ENCODE measurements at regions not wholly inside any gene's neighbourhood (a gene's known extent, or its start where the extent isn't known, plus 50 kb on each side); places are given as distances from the start of the nearest gene placed in this dataset.
A peak's percentile ranks its signal among the peaks of the same experiment; 100 is the strongest.

DNA sequence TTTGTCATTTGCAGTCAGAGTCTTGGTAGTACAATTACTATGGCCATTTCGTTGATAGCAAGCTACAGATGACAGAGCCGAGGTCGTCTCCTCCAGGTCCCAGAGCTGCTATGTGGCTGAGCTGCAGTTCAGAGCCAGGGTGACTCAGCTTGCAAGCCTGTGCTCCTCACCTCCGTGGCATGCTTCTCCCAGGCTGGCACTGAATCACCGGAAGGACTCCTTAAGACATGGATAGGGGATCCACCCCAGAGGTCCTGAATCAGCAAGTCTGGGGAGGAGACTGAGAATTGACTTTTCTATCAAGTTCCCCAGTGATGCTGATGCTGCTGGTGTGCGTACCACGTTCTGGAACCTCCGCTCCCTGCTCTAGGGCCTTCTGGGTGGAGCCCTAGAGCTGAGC lies 291.2 kb downstream of the CDH26 start:
- no peak for DNase-seq

DNA sequence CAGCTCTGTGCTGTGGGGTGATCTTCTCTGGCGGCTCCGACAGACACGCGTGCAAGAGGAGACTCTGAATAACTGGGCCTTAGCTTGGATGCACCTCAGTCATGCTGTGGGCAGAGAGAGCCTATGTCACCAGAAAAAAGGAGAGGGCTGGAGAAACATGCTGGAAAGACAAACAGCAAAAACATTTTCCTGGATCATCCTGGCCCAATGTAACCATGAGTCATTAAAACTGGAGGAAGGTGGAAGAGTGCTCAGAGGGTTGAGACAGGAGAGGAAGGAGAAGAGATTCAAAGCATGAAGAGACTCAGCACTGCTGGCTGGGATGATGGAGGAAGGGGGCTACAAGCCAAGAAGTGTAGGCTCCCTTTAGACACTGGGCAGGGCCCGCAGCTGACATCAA lies 292.0 kb downstream of the CDH26 start:
- no peak for DNase-seq

DNA sequence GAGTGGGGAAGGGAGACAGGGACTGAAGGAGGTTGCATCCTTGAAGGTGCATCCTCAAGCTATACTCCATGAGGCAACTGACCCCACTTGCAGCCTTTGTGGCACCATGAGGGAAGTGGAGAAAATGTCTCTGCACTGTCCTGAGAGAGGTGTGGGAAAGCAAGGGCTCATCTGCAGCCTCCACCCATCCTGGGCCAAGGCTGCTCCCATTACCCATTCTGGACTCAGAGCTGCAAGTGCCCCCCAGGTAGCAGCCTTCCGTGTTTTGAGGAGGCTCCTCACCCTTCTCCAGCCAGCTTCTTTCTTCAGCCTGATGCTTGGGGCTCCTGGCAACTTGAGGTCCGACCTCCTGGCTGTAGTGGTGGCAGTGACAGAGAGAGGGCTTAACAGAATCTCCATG lies 294.6 kb downstream of the CDH26 start:
- DNase-seq = no peak

DNA sequence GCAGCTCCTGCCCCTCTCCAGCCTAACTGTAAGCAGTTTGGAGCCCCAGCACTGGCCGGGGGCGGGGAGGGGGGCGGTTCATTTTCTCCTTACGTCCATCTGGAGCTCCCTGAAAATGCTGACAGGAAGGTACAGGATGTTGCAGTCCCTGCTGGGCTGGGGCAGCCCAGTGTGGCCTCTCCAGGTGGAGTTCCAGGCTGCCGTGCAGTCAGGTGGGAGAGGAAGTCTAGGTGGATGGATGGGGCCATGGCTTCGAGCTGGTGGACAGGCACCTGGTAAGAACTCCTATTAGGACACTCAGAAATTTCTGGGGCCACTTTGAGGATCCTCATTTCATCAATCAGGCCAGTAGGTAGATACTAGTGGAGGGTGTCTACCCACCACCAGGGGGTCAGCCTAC lies 295.2 kb downstream of the CDH26 start:
- DNase-seq = no peak

DNA sequence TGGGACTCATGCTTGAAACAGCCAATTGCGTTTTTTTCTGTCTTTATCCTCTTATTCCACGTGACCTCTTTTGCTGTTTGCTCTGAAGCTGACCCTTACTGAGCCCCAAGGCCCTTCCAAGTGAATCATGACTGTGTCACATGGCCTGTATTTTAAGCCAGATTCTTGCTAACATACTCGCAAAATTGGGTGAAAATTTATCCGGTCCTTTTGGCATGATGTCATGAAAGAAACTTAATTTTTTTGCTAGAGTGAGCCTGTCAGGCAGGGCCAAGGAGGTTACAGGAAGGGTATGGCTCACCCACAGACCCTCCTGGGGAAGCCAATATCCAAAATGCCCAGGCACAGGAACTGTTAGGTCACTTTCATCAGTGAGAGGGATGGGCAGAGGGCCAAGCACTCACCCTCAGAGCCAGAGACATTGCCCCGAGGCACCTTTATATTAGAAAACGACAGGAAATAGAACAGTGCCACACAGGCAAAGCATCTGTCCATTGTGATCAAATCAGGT lies 296.7 kb downstream of the CDH26 start:
- DNase-seq = no peak

DNA sequence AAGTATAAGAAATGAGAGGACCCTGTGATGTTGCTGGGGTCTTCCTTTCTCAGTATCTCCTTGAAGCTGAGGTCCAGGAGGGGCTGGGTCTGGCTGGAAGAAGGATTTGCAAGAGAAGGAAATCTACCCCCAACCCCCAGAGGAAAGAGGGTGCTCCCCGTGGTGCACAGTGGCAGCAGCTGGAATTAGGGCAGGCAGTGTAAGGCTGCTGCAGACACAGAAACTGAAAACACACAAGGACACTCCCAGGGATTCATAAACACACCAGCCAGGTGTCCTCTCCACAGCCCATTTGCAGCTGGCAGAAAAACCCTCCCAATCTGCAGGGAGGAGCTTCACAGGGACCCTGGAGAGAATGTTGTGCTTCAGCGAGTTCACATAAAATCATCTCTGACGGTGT lies 297.2 kb downstream of the CDH26 start:
- no peak for DNase-seq

DNA sequence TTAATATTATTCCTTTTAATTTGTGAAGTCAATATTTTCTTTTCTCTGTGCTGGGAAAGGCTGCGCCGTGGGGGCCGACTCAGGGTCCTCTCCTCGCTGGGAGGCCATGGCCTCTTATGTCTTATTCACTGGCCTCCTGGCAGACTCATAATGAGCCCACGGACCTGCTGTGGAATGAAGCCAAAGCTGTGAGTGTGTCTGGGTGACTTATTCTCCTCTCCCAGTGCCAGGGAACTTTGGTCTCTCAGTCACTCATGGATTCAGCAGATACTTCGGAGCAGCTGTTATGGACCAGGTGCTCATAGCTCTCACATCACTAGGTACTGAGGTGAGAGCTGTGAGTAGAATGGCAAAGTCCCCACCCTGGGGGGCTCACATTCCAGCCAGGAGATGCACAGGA lies 297.6 kb downstream of the CDH26 start:
- DNase-seq = no peak

DNA sequence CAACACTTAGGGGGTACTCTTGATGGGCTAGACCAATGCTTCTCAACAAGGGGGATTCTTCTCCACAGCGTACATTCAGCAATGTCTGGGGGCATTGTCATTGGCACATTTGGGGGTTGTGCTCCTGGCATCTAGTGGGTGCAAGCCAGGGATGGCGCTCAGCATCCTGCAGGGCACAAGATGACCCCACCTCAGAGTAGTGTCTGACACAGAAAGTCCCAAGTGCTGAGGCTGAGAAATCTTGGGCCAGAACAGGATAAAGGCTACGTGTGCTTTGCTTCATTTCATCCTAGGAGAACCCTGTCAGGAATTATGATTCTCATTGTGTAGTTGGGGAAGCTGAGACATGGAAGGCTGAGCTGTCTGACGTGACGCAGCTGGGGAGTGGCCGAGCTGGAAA lies 298.6 kb downstream of the CDH26 start:
- no peak for DNase-seq

DNA sequence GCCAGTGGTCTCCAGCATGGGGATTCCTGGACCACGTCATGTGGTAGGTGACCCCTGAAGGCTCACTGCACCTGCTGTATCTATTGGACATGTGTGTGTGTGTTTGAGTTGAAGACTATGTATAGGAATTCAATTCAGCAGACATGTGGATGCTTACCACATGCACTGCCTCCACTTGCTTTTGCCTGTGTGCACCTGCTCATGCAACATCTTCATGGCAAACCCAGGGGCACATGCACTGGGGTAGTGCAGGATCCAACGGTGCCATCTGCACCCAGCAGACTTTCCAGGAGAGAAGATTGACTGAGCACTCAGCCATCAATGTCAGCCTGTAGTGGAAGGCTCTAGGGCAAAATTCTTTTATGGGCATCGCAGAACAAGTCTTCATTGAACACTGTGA lies 299.4 kb downstream of the CDH26 start:
- no peak for DNase-seq

DNA sequence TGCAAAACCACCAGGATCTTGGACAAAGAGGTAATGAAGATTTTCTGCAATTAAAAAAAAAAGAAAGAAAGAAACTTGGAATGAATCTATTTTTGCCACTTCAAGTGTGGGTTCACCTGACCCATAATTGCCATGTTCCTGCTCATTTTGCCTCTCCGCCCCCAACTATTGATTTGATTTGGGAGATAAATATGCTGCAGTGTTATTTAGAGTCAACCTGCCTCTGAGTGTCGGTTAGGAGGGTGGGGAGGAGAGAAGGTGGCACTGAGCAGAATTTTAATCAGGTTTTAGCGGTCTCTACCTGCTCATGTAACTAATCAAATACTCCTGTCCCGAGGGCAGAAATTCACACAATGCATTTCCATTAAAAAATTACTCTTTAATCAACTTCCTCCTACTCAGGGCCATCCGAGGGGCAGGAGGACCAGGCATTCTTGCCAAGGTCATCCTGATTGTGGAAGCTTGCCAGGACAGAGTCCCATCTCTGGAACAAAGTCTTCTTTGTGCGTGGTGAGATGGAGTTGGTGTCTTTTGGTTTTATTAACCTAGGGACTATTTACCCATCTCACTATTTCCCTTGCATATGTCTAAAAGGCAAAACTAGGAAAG lies 300.1 kb downstream of the CDH26 start:
- no peak for DNase-seq

DNA sequence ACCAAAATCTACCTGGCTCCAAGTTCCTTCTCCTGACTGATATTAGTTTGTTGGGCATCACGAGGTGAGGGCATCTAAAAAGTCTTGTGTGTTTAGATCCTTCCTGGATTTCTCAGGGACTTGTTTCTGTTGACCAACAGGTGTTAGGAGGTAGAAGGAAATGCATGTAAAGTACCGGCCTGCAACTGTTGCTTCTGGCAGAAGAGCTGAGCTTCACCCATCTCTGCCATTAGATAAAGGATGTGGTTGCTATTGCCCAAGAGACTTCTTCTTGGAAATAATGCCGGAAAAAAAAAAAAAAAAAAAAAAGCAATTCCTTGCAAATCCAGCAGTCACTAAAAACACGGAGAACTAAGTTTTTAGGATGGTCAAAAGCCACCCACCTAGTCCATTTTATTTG lies 303.1 kb downstream of the CDH26 start:
- DNase-seq = no peak

DNA sequence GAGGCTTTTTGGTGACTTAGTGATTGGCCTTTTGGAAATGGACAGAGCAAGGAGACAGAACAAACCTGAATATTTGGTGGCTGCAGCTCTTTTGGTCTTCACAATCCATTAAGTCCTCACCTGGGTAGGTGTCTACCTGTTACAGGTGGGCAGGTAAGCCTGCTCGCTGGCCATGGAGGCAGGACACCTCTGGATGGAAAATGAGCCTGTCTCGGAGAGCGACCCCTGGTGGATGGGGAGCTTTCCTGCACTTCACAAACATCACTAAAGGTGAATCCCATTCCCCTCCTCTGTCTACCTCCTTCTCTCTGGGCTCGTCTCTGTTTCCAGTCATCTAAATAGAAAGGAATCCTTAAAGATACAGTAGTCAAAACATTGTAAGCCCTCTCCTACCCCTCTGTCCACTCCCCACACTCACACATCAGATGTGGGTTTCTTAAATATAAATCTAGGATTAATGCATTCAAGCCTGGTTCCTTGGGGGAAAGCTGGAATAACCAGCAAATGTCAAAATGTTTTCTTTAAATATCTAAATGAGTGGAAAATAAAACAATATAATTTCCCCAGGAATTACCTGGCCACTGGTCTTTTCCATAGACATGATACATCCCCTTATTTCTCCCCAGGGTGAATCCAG lies 304.9 kb downstream of the CDH26 start:
- DNase-seq = peak; percentile 73

DNA sequence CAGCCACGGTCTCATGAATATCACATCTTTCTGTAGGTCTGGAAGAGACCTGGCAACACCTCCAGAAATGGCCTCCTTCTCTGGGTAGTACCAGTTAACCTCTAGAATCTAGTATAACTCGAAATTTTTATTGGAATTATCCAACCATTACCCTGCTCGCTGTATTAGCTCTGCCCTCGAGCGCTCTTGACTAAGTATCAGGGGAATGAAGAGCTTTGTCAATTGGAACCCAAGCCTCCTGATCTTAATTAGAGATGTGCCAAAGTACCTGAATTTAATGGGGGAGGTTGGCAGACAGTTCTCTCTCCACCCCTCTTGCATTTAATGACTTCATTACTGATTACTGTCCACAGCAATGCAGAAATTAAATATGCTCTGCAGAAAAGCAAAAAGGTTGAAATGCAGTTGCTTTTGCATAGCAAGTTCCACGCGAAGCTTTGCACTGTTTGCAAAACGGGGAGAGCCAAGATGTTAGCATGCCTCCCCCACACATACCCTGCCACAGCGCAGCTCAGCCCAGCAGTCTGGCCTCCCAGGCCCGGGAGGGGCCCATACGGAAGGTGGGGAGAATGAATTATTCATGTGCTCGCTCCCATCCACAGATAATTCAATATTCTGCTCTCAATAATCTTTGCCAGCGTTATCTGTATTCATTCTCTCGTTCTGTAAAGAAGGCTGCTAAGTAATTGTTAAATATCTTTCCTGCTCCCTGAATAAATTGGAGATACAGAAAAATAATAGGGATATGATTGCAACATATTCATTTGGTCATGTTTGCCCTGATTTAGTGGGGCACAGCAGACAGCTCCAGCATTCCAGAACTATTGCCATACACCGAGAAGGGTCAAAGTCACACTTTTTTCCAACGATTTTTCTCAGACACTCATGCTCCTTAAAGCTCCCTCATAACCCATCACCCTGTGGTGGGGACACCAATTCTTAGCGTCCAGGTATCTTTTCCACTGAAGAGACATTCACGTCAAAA lies 305.8 kb downstream of the CDH26 start:
- DNase-seq = no peak

DNA sequence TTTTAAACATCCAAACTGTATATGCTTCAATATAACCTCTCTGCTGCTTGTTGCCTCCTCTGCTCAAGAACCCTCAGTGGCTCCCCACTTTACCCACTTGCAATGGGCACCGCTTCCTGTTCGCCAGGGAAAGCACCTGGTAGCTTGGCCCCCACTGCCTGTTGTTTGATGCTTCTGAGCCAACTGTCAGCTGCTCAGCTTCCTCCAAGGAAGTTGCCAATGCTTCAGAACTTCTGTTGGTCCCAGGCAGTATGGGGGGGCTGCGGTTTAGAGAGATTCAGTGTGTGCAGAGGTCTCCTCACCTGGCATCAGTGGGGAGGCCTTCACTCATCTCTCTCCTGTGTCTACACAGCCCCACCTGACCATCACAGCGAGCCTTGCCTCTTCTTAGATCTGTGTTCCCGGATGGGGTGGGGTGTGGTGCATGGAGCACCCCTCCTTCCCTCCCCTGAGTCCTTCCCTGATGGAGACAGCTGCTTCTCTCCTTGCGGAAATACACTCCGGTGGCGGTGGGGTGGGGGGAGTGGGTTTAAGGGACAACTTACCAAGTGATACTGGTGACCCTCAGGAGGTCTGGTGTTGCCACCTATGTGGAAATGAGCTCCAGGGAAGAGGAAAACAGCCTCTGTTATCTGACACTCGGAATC lies 308.1 kb downstream of the CDH26 start:
- no peak for DNase-seq

DNA sequence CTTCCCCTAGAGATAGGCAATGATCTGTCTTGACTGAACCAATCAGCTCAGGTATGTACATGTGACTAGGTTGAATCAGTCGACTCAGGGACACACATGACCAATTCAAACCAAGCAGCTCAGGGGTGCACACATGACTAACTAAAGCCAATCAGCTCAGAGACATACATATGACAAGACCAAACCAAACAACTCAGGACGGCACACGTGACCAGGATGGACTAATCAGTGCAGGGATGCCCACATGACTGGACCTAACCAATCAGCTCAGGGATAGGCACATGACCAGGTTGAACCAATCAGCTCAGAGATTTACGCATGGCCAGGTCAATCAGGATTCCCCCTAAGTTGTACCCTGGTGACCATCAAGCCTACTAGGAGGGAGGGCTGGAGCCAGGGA lies 310.3 kb downstream of the CDH26 start:
- DNase-seq = no peak

DNA sequence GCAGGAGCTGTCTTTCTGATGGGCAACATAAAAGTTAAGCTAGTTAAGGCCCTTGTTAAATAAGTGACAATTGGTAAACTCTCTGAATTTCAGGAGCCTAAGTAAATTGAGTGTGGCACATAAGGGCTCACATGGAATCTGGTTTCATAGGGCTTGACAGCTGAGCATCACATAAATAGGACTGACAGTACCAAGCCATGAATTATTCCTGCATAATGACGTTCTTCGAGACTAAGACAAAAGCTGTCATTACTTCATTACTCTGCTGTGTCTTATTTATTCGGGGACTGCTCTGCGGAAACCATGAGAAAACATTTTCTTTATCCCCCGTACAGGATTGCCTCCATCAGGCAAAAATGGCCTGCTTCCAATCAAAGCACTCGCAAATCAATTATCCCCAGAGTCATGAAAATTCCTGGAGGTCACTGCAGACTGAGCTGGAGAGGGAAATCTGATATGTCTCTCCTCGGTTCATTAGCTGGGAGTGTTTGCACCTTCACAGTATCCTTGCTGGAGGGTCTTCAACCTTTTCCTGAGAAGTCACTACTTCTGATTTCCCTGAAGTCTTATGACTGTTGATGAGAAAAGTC lies 311.4 kb downstream of the CDH26 start:
- DNase-seq = no peak

DNA sequence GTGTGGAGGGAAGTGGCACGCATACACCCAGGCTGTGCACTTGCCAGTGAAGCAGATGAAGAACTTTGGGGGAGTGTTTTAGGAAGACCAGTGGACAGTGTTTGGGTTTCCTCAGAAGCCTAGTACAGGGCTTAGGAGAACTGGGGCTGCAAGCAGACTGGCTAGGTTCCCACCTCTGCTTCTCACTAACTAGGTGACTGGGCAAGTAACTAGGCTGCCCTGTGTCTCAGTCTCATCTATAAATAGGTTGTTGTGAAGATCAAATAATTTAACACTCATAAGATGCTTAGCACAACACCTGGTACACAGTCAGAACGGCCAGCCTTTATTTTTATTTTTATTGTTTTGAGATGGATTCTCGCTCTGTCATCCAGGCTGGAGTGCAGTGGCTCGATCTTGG lies 312.1 kb downstream of the CDH26 start:
- DNase-seq = no peak

DNA sequence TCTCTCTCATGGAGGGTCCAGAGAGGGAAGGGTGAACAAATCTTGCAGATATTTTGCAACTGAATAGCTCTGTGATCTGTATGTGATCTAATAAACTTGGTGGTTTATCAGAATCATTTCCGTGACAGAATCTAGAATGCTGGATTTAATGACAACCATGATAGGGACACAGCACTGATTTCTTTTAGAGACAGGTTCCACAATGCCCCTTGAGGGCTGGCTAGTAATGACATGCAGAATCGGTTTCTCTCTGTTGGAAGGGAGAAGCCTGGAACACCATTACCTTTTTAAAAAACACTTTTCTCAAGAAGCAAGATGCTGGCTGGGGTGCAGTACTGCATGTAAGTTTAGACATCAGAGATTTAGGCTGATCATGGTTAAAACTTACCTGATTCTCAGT lies 313.4 kb downstream of the CDH26 start:
- DNase-seq = no peak

DNA sequence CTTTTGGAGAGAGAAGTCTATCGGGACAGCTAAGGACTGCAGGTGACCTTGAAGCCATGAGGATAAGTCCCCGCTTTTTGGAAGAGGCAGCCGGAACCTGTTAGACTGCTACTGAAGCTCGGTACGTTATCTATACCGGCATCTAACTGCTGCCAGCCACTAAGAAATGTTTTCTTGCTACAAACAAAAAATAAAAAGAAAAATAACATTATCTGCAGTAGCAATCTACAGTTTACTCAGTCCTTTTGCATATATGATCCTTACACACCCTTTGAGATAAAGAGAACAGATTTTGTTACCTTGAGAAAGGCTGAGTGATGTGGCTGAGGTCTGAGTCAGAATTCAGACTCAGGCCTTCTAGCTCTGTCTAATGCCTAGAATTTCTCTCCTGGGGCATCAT lies 314.6 kb downstream of the CDH26 start:
- DNase-seq = no peak

DNA sequence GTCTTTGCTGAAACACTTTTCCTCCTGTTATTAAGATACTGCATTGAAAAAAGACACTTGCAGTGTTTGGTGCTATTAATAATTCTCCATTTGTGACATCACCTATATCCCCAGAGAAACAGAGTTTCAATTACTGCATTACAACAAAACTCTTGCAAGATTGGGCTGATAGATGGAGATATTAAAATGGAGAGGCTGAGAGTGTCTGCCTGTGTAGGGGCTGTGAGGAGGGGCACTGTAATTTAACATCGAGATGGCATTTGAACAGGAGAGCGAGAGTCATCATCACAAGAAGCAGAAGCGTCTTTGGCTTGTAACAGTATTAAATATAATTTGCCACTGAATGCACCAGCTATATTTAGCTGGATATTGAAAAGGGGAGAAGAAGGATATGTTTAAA lies 316.5 kb downstream of the CDH26 start:
- DNase-seq = no peak

DNA sequence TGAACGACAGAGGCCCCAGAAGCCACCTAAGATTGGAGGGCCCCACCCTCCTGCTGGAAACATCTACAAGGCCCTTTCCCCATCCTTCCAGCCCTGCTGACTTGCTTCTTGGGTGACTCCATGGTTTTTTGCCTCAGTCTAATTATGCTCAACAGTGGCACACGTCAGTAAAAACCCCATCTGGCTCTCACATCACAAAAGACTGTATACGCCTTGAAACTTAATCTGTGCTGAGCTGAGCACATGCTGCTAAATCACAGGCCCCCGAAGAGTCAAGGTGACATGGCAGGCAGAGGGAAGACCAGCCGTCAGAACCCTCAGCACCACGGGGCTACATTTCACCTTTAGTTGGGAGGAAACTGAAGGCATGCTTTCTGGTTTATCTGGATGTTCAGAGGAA lies 323.1 kb downstream of the CDH26 start:
- DNase-seq = no peak

DNA sequence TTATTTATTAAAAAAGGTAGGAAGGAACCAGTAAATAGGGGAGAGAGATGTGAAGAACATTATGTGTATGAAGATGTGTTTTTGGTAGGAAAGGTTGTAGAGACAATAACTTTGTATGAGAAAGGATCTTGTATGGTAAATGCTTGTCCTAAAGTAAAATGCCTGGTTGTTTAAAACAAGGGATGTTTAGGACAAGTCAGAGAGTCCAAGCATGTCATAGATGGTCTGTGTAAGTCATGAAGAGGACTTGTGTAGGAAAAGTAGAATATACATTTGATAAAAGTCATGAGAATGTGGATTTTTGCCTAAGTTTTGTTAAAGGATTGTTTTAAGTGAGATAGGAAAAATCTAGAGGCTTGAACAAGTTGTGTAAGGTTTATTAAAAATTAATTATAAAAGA lies 325.1 kb downstream of the CDH26 start:
- DNase-seq = no peak

DNA sequence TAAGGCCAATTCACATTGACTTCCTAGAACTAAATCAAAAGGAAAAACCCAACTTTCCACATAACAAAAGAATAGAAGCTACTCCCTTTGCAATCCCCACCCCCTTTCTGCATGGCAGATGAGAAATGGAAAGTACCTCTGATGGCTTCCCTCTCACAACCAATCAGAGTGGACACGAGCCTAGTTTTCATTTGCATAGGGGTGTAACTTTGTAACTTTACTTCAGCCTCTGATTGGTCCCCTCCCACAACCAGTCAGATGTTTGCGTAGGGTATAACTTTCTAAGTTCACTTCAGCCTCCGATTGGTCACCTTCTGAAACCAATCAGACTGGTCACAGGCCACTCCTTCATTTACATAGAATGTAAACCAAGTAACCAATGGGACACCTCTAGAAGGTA lies 328.5 kb downstream of the CDH26 start:
- no peak for DNase-seq
